GM18498 (cell line): ENCODE measurements at regions not wholly inside any gene's neighbourhood (a gene's known extent, or its start where the extent isn't known, plus 50 kb on each side); places are given as distances from the start of the nearest gene placed in this dataset.

ENCODE experiments used
- ATAC-seq: cut with Tn5 transposase; IDR thresholded peaks from one replicate; pipeline ENCODE4 v1.9.1; 2021; ENCODE audit warnings: mild to moderate bottlenecking, moderate library complexity; ENCODE audit not compliant: unreplicated experiment

GRCh38 chr13:90763476-90764150 is 583.9 kb upstream of the MIR17HG start:
- no peak for ATAC-seq

GRCh38 chr13:90766386-90766902 is 581.0 kb upstream of the MIR17HG start:
- ATAC-seq = no peak

GRCh38 chr13:90768116-90768515 is 579.4 kb upstream of the MIR17HG start:
- no peak for ATAC-seq

GRCh38 chr13:90769387-90769786 is 578.1 kb upstream of the MIR17HG start:
- no peak for ATAC-seq

GRCh38 chr13:90770334-90770733 is 577.2 kb upstream of the MIR17HG start:
- ATAC-seq = no peak

- ATAC-seq = no peak
These were observed 573.8 kb upstream of the MIR17HG start for GRCh38 chr13:90773681-90774080.

- ATAC-seq = no peak
These were observed 571.3 kb upstream of the MIR17HG start for GRCh38 chr13:90776051-90776748.

- no peak for ATAC-seq
These were observed 564.2 kb upstream of the MIR17HG start for GRCh38 chr13:90783273-90783672.

GRCh38 chr13:90787007-90787406 is 560.5 kb upstream of the MIR17HG start:
- ATAC-seq = no peak

GRCh38 chr13:90792335-90792734 is 555.2 kb upstream of the MIR17HG start:
- no peak for ATAC-seq

GRCh38 chr13:90793261-90793820 is 554.1 kb upstream of the MIR17HG start:
- ATAC-seq = no peak

GRCh38 chr13:90796474-90796873 is 551.0 kb upstream of the MIR17HG start:
- ATAC-seq = no peak

GRCh38 chr13:90797335-90797734 is 550.2 kb upstream of the MIR17HG start:
- ATAC-seq = no peak

- ATAC-seq = no peak
These were observed 549.1 kb upstream of the MIR17HG start for GRCh38 chr13:90798381-90798780.

- ATAC-seq = no peak
These were observed 547.3 kb upstream of the MIR17HG start for GRCh38 chr13:90800082-90800746.

GRCh38 chr13:90801621-90802020 is 545.9 kb upstream of the MIR17HG start:
- no peak for ATAC-seq

- ATAC-seq = no peak
These were observed 544.3 kb upstream of the MIR17HG start for GRCh38 chr13:90803210-90803609.

GRCh38 chr13:90806016-90806615 is 541.4 kb upstream of the MIR17HG start:
- ATAC-seq = no peak

GRCh38 chr13:90806892-90807291 is 540.6 kb upstream of the MIR17HG start:
- ATAC-seq = no peak

GRCh38 chr13:90808838-90809237 is 538.6 kb upstream of the MIR17HG start:
- ATAC-seq = no peak

GRCh38 chr13:90824032-90824431 is 523.5 kb upstream of the MIR17HG start:
- ATAC-seq = no peak
